ENCODE measurements at regions not wholly inside any gene's neighbourhood (a gene's known extent, or its start where the extent isn't known, plus 50 kb on each side); places are given as distances from the start of the nearest gene placed in this dataset.

DNA sequence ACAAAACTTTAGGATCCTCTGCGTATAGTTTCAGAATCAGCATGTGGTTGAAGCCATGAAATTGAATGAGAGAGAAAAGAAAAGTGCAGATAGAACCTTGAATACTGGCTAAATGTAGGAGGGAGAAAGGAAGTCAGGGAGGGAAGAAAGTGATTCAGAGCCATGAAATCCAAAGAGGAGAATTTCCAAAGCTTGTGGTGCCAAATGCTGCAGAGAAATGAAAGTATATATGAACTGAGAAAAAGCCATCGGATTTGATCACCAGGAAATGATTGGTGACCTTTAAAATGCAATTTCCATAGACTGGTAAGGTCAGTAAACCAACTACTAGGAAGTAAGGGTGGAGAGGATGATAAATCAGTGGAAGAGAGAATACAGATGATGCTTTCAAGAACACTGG is 142.3 kb downstream of the TFAP2A start:
- TF ChIP-seq, protein P1, sequence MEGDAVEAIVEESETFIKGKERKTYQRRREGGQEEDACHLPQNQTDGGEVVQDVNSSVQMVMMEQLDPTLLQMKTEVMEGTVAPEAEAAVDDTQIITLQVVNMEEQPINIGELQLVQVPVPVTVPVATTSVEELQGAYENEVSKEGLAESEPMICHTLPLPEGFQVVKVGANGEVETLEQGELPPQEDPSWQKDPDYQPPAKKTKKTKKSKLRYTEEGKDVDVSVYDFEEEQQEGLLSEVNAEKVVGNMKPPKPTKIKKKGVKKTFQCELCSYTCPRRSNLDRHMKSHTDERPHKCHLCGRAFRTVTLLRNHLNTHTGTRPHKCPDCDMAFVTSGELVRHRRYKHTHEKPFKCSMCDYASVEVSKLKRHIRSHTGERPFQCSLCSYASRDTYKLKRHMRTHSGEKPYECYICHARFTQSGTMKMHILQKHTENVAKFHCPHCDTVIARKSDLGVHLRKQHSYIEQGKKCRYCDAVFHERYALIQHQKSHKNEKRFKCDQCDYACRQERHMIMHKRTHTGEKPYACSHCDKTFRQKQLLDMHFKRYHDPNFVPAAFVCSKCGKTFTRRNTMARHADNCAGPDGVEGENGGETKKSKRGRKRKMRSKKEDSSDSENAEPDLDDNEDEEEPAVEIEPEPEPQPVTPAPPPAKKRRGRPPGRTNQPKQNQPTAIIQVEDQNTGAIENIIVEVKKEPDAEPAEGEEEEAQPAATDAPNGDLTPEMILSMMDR (IDR thresholded peaks at IDR 0.05; ENCODE audit: low read depth, low read length): no peak
- H3K4me3 ChIP-seq (ENCODE audit: low read depth, low read length): no peak overlapping the region

DNA sequence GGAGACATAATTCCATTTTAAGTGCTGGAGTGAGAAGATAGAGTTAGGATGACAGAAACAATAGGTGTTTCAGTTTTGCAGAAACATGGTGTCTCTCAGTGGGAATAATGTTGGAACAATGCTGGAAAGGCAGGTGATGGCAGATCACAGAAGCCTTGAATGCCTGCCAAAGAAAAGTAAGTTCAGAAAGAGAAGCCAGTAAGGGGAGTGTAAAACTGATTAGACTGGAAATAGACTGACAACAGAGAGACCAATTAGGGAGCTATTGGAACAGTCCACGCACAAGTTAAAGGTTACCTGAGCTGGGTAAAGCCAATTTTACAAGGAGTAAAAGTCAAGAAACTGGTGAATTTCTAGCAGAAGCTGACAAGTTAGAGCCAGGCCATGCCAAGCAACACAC is 142.9 kb downstream of the TFAP2A start:
- TF ChIP-seq, protein P1 (IDR thresholded peaks at IDR 0.05; ENCODE audit: low read depth, low read length): no peak
- H3K4me3 ChIP-seq (ENCODE audit: low read depth, low read length): no peak overlapping the region

DNA sequence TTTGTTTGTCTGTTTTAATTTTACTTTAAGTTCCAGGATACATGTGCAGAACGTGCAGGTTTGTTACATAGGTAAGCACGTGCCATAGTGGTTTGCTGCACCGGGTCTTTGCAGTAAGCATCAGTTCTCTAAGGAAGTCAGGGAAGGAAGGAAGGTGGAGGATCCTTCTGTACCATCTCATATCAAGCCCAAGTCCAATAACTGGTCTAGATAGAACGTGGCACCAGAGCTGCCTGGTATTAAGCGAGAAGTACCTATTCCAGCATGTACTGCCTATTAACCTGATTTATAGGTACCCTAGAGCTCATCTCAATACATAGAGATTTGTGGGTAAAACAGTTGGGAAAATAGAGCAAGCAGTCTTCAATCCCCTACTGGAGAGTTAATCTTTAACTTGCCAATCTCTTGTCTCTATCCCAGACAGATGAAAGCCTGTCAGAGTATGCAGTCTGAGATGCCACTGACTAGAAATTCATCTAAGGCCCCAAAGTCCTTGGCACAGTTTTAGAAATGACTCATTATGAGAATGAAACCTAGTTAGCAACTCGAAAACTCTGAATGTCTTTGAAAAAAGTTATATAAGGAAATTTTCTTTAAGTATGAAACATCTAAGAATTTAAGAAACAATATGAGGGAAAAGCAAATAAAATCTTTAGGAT is 144.9 kb downstream of the TFAP2A start:
- H3K4me3 ChIP-seq (ENCODE audit: low read depth, low read length): no peak overlapping the region
- TF ChIP-seq, protein P1 (IDR thresholded peaks at IDR 0.05; ENCODE audit: low read depth, low read length): no peak

DNA sequence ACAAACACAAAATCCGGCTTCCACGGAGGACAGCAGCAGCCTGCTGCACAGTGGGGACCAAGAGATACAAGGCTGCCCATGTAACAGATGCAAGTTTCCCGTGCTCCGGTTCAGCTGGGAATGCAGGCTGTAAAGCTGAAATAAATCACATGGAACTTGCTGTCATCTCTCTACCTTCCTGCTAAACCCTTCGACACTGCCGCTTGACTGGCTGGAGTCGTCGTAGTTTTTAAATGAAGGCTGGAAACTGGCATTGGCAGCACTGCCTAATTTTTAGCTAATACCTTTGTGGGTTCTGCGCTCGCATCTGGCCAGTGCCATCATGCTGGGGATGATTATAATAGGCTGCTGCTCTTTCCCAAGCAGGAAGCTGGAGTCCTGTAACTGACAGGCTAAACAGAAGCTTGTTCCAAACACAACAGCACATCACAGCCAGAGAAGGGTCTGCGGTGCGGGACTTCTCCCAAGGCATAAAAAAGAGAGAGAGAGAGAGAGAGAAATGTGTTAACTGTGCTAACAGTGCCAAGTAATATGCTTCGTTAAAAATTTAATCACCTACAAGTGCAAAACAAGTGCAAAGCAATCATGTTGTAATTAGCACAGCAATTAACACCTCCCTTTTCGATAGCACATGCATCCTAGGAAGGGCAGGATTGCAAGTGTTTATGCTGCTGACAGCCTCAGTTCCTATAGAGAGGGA is 146.1 kb downstream of the TFAP2A start:
- no peak overlapping the region for H3K4me3 ChIP-seq (ENCODE audit: low read depth, low read length)
- TF ChIP-seq, protein P1 (IDR thresholded peaks at IDR 0.05; ENCODE audit: low read depth, low read length): no peak

DNA sequence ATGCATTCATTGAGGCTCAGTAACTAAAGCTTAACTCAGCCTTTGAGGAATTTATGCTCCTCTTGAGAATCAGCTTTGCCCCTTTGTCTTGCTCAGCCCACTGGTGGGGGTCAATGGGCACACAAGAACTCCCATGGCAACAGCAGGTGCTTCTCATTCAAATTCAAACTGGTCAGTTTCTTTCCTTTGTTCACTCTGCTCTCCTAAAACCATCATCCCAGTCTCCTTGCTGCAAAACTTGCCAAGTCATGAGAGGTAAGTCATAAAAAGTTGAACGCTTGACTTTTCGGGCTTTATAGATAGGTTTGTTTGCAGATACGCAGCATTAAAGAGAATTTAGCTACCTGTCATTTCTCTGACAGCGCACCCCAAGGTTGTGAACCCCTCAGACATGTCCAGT is 146.8 kb downstream of the TFAP2A start:
- TF ChIP-seq, protein P1 (IDR thresholded peaks at IDR 0.05; ENCODE audit: low read depth, low read length): no peak
- H3K4me3 ChIP-seq (ENCODE audit: low read depth, low read length): no peak overlapping the region

DNA sequence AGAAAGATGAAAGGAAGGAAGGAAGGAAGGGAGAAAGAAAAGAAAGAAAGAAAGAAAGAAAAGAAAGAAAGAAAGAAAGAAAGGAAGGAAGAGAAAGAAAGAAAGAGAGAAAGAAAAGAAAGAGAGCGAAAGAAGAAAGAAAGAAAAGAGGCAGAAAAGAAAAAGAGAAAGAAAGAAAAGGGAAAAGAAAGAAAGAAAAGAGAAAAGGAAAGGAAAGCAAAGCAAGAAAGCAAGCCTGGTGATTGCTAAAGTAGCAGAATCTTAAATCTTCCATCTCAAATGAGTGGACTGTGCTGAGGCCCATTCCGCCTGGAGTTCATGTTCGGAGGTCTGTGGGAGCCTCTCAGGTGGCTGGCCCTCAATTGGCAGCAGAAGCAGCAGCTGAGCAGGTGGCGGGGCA is 148.4 kb downstream of the TFAP2A start:
- H3K4me3 ChIP-seq (ENCODE audit: low read depth, low read length): no peak overlapping the region

DNA sequence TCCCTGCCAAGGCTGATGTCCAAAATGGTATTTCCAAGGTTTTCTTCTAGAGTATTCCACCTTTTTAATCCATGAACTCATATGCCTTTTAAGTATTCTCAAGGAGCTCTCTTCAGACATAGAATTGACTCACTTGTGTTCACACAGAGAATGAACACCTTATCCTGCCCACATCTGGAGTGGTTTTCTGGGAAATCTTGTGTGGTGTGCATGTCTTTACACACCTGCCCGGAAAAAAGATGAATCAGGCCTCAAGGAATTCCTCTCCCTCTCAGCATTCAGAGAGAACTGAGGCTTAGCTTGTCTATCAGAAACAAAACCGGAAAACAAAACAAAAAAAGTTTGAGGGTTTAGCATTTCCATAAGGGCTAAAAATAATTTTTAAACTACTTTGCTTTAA is 148.8 kb downstream of the TFAP2A start:
- no peak overlapping the region for H3K4me3 ChIP-seq (ENCODE audit: low read depth, low read length)
- TF ChIP-seq, protein P1 (IDR thresholded peaks at IDR 0.05; ENCODE audit: low read depth, low read length): no peak

More for the DNA sequence above, 148.4 kb downstream of the TFAP2A start:
- TF ChIP-seq, protein P1 (IDR thresholded peaks at IDR 0.05; ENCODE audit: low read depth, low read length): no peak

Measured in WI38 (cell line).